SU-DHL-6 (cell line): ENCODE measurements at regions not wholly inside any gene's neighbourhood (a gene's known extent, or its start where the extent isn't known, plus 50 kb on each side); places are given as distances from the start of the nearest gene placed in this dataset.

Source experiments
- H2AFZ ChIP-seq: fragments of 200-600 bp; sonication (generic); 2 replicates; pipeline ENCODE4 v1.6.1; 2014; ENCODE audit warnings: low read depth, mild to moderate bottlenecking, moderate library complexity, mixed read lengths, antibody characterized with exemption, low read length; ENCODE audit not compliant: severe bottlenecking
- H3F3A ChIP-seq: fragments of 200-600 bp; shearing (Covaris generic); 2 replicates; pipeline ENCODE4 v1.6.0; 2016; ENCODE audit warnings: antibody characterized with exemption, mild to moderate bottlenecking; ENCODE audit not compliant: insufficient read depth
- H3K27ac ChIP-seq: fragments of 200-600 bp; sonication (generic); 2 replicates; pipeline ENCODE4 v1.5.1; 2016; ENCODE audit warnings: low read depth, mild to moderate bottlenecking, low read length, moderate library complexity, mixed read lengths
- H3K27me3 ChIP-seq: fragments of 200-600 bp; sonication (generic), shearing (Covaris generic); 2 replicates; pipeline ENCODE4 v1.6.0; 2014; ENCODE audit warnings: mild to moderate bottlenecking, low read length
- H3K36me3 ChIP-seq: fragments of 200-600 bp; sonication (generic); 2 replicates; pipeline ENCODE4 v1.6.1; 2014; ENCODE audit warnings: mild to moderate bottlenecking, low read length, mixed read lengths
- H3K4me2 ChIP-seq: fragments of 300-600, 200-600 bp; shearing (Covaris generic), sonication (generic); 2 replicates; pipeline ENCODE4 v1.6.0; 2014; ENCODE audit warnings: low read length, low read depth, mild to moderate bottlenecking; ENCODE audit not compliant: poor library complexity, severe bottlenecking
- H3K4me3 ChIP-seq: fragments of 200-600 bp; sonication (generic); 2 replicates; pipeline ENCODE4 v1.5.1; 2014; ENCODE audit warnings: antibody characterized with exemption, low read length, mild to moderate bottlenecking, mixed read lengths; ENCODE audit not compliant: insufficient read depth, poor library complexity, severe bottlenecking
- H3K79me2 ChIP-seq: fragments of 200-600 bp; sonication (generic); 2 replicates; pipeline ENCODE4 v1.6.1; 2014; ENCODE audit warnings: mild to moderate bottlenecking, low read length, moderate library complexity; ENCODE audit not compliant: insufficient read depth
- H3K9ac ChIP-seq: fragments of 200-600 bp; sonication (generic); 2 replicates; pipeline ENCODE4 v1.7.0; 2014; ENCODE audit warnings: mild to moderate bottlenecking, low read length
- H3K9me2 ChIP-seq: fragments of 200-600 bp; sonication (generic); replicated peaks from 2 replicates; pipeline ENCODE4 v1.6.1; 2014; ENCODE audit warnings: low read length; ENCODE audit not compliant: insufficient read depth
- H3K9me3 ChIP-seq: fragments of 200-600 bp; sonication (generic); 2 replicates; pipeline ENCODE4 v1.6.1; 2014; ENCODE audit warnings: low read length, mixed read lengths; ENCODE audit not compliant: insufficient read depth
- H4K20me1 ChIP-seq: fragments of 200-600 bp; sonication (generic); 2 replicates; pipeline ENCODE4 v1.6.1; 2014; ENCODE audit warnings: low read depth, mild to moderate bottlenecking, antibody characterized with exemption, low read length, moderate library complexity, mixed read lengths
- EZH2phosphoT487 ChIP-seq: fragments of 200-600 bp; sonication (generic), shearing (Covaris generic); conservative IDR thresholded peaks from 2 replicates; pipeline ENCODE4 v1.6.1; 2018; ENCODE audit warnings: mild to moderate bottlenecking, antibody characterized with exemption, low read length, moderate library complexity, mixed read lengths
- TF ChIP-seq, protein P1 (sequence below): fragments of 200-600 bp; sonication (generic); IDR thresholded peaks from one replicate; pipeline ENCODE4 v1.5.1; 2017; ENCODE audit warnings: antibody characterized with exemption, mild to moderate bottlenecking, low read length, moderate library complexity; ENCODE audit not compliant: insufficient read depth, poor library complexity, severe bottlenecking

DNA sequence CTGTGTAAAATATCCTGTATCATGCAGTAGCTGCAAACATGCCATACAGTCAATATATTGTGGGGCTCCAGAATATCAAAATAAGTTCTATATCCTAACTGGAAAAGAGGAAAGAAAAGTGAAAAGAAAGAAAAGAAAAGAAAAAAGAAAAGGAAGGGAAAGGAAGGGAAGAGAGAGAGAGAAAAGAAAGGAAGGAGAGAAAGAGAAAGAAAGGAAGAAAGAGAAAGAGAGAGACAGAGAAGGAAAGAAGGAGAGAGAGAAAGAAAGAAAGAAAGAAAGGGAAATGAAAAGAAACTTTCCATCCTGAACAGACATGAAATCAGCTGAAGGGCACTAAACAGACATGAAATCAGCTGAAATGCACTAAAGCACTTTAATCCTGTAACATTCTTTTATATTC is 288.4 kb upstream of the NCKAP5 start:
- no peak overlapping the region for H3K4me2 ChIP-seq
- H4K20me1 ChIP-seq: no peaks in the 10 kb centered on the region
- H3K4me3 ChIP-seq: no peak overlapping the region
- H3K36me3 ChIP-seq: no peaks in the 10 kb centered on the region
- H3K9me2 ChIP-seq: no peaks in the 10 kb centered on the region
- no peaks in the 10 kb centered on the region for H3F3A ChIP-seq
- H3K27ac ChIP-seq: no peak overlapping the region
- no peaks in the 10 kb centered on the region for H3K27me3 ChIP-seq
- H3K9me3 ChIP-seq: no peaks in the 10 kb centered on the region
- H3K79me2 ChIP-seq: no peaks in the 10 kb centered on the region
- no peak for TF ChIP-seq EZH2phosphoT487
- TF ChIP-seq, protein P1, sequence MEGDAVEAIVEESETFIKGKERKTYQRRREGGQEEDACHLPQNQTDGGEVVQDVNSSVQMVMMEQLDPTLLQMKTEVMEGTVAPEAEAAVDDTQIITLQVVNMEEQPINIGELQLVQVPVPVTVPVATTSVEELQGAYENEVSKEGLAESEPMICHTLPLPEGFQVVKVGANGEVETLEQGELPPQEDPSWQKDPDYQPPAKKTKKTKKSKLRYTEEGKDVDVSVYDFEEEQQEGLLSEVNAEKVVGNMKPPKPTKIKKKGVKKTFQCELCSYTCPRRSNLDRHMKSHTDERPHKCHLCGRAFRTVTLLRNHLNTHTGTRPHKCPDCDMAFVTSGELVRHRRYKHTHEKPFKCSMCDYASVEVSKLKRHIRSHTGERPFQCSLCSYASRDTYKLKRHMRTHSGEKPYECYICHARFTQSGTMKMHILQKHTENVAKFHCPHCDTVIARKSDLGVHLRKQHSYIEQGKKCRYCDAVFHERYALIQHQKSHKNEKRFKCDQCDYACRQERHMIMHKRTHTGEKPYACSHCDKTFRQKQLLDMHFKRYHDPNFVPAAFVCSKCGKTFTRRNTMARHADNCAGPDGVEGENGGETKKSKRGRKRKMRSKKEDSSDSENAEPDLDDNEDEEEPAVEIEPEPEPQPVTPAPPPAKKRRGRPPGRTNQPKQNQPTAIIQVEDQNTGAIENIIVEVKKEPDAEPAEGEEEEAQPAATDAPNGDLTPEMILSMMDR: no peak
- H3K9ac ChIP-seq: no peak overlapping the region
- no peak overlapping the region for H2AFZ ChIP-seq

DNA sequence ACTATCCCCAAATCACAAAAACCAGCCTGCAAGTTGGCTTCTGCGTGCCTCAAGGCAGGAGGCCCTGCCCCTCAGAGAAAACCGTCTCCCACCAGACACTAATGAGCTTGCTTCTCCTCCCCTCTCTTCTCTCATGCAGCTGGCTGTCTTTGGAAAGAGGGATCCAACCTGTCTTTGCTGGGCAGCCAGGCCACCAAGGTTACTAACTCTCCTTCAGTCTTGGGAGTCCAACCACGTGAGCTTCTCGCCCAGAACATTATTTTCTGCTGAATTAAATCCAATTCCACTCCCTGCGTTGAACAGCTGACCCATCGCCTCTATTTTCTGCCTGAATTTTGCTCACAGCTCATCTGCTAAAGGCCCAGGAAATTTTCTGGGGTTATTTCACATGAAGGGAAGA is 291.3 kb upstream of the NCKAP5 start:
- Histone ChIP-seq H4K20me1 (no peaks in the 10 kb centered on the region), H3K4me2 (no peak overlapping the region), H3K27me3 (no peaks in the 10 kb centered on the region), H3K9ac (no peak overlapping the region), H3K27ac (no peak overlapping the region), H3K4me3 (no peak overlapping the region), H3K9me2 (no peaks in the 10 kb centered on the region), H3K36me3 (no peaks in the 10 kb centered on the region), H3K9me3 (no peaks in the 10 kb centered on the region), H3F3A (no peaks in the 10 kb centered on the region), H2AFZ (no peak overlapping the region), H3K79me2 (no peaks in the 10 kb centered on the region)
- no peak for TF ChIP-seq EZH2phosphoT487
- TF ChIP-seq, protein P1: no peak

DNA sequence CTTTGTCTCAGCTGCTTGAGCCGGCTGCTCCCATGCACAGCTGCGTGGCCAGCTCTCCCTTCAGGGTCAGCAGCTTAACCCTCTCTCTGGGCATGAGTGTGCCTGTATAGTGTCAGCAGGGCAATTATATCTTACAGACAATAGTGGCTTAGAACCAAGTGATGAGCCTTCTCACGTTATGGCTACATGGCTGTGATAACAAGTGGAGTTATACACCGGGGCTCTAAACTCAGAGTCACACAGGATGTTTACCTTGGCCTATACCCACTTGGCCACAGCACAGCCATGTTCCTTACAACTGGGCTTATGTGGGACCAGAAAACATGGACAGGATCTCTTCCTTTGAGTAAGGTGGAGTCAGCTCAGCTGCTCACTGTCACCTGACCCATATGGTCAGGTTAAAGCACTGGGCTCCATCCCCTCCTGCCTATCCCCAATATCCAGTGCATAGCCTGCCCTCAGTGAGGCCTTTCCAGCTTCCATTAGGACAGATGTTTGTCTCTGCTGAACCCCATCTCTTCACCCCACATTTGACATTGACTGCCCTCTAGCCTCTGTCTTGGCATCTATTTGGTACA is 294.2 kb upstream of the NCKAP5 start:
- no peaks in the 10 kb centered on the region for H3K9me2 ChIP-seq
- no peak overlapping the region for H2AFZ ChIP-seq
- H3K36me3 ChIP-seq: no peaks in the 10 kb centered on the region
- no peak overlapping the region for H3K27ac ChIP-seq
- TF ChIP-seq, protein P1: no peak
- TF ChIP-seq EZH2phosphoT487: no peak
- H3K9me3 ChIP-seq: no peaks in the 10 kb centered on the region
- no peaks in the 10 kb centered on the region for H4K20me1 ChIP-seq
- H3K27me3 ChIP-seq: no peaks in the 10 kb centered on the region
- H3K9ac ChIP-seq: no peak overlapping the region
- H3K4me2 ChIP-seq: no peak overlapping the region
- no peaks in the 10 kb centered on the region for H3K79me2 ChIP-seq
- H3F3A ChIP-seq: no peaks in the 10 kb centered on the region
- no peak overlapping the region for H3K4me3 ChIP-seq
